NCI-H2196 (cell line): ENCODE measurements at regions not wholly inside any gene's neighbourhood (a gene's known extent, or its start where the extent isn't known, plus 50 kb on each side); places are given as distances from the start of the nearest gene placed in this dataset.
"Not testable (repeated sequence)": the region's sequence is repeated elsewhere in the genome, so short reads cannot be mapped to it uniquely, and the experiment has no call there.

Experiments used
- DNase-seq: peaks from one replicate; lab custom pipeline; 2025; ENCODE audit not compliant: unreplicated experiment; lab: John Stamatoyannopoulos, UW

- no peak for DNase-seq
These were observed 665.5 kb upstream of the CNTNAP5 start for GRCh38 chr2:123359636-123360035.

- DNase-seq: no peak
These were observed 662.2 kb upstream of the CNTNAP5 start for GRCh38 chr2:123362671-123363440.

- DNase-seq: no peak
These were observed 661.3 kb upstream of the CNTNAP5 start for GRCh38 chr2:123363826-123364225.

GRCh38 chr2:123364243-123364896 is 660.7 kb upstream of the CNTNAP5 start:
- no peak for DNase-seq

- no peak for DNase-seq
These were observed 658.7 kb upstream of the CNTNAP5 start for GRCh38 chr2:123366239-123366837.

- DNase-seq: no peak
These were observed 654.9 kb upstream of the CNTNAP5 start for GRCh38 chr2:123370186-123370585.

- no peak for DNase-seq
These were observed 653.6 kb upstream of the CNTNAP5 start for GRCh38 chr2:123371535-123371934.

GRCh38 chr2:123380370-123380935 is 644.6 kb upstream of the CNTNAP5 start:
- DNase-seq: no peak

- DNase-seq: no peak
These were observed 609.4 kb upstream of the CNTNAP5 start for GRCh38 chr2:123415678-123416077.

GRCh38 chr2:123419976-123420375 is 605.1 kb upstream of the CNTNAP5 start:
- DNase-seq: no peak

GRCh38 chr2:123434546-123435395 is 590.3 kb upstream of the CNTNAP5 start:
- DNase-seq: no peak

- no peak for DNase-seq
These were observed 586.8 kb upstream of the CNTNAP5 start for GRCh38 chr2:123438251-123438650.

- no peak for DNase-seq
These were observed 586.4 kb upstream of the CNTNAP5 start for GRCh38 chr2:123438675-123439074.

- no peak for DNase-seq
These were observed 576.3 kb upstream of the CNTNAP5 start for GRCh38 chr2:123448801-123449200.

GRCh38 chr2:123451542-123451941 is 573.5 kb upstream of the CNTNAP5 start:
- no peak for DNase-seq

GRCh38 chr2:123453046-123453700 is 571.9 kb upstream of the CNTNAP5 start:
- no peak for DNase-seq

- DNase-seq: no peak
These were observed 571.3 kb upstream of the CNTNAP5 start for GRCh38 chr2:123453772-123454171.

- DNase-seq: not testable (repeated sequence)
These were observed 569.9 kb upstream of the CNTNAP5 start for GRCh38 chr2:123455234-123455633.

GRCh38 chr2:123456416-123456815 is 568.7 kb upstream of the CNTNAP5 start:
- no peak for DNase-seq

- no peak for DNase-seq
These were observed 561.2 kb upstream of the CNTNAP5 start for GRCh38 chr2:123463886-123464285.
